Esophagus squamous epithelium (tissue), 4 donors: ENCODE measurements at regions not wholly inside any gene's neighbourhood (a gene's known extent, or its start where the extent isn't known, plus 50 kb on each side); places are given as distances from the start of the nearest gene placed in this dataset.

Experiments used
- POLR2A ChIP-seq, 4 donors: fragments of 450-650 bp; IDR thresholded peaks; one replicate each; pipeline ENCODE4 v1.6.1; 2017; ENCODE audit warnings: antibody characterized with exemption in 4 of 4, mild to moderate bottlenecking in 4 of 4, moderate library complexity in 3 of 4
- TF ChIP-seq, protein P1 (sequence below), 6 experiments: fragments of 450-650 bp in 4 of 6; fragments of 200-600 bp in 2 of 6; sonication (generic) in 2 of 6; IDR thresholded peaks; one replicate each; pipeline ENCODE4 v1.5.1; 2016 to 2019; ENCODE audit warnings: antibody characterized with exemption in 6 of 6, mild to moderate bottlenecking in 4 of 6, moderate library complexity in 4 of 6

DNA sequence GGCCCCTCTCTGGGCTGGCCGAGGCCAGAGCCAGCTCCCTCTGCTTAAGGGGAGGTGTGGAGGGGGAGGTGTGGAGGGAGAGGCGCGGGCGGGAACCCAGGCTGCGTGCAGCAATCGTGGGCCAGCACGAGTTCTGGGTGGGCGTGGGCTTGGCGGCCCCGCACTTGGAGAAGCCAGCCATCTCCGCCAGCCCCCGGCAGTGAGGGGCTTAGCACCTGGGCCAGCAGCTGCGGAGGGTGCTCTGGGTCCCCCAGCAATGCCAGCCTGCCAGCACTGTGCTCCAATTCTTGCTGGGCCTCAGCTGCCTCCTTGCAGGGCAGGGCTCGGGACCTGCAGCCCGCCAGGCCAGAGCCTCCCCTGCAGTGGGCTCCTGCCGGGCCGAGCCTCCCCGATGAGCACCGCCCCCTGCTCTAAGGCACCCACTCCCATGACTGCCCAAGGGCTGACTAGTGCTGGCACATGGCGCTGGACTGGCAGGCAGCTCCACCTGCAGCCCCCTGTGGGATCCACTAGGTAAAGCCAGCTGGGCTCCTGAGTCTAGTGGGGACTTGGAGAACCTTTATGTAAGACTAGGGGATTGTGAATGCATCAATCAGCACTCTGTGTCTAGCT lies 96.7 kb upstream of the OR9G4 start:
- TF ChIP-seq, protein P1, sequence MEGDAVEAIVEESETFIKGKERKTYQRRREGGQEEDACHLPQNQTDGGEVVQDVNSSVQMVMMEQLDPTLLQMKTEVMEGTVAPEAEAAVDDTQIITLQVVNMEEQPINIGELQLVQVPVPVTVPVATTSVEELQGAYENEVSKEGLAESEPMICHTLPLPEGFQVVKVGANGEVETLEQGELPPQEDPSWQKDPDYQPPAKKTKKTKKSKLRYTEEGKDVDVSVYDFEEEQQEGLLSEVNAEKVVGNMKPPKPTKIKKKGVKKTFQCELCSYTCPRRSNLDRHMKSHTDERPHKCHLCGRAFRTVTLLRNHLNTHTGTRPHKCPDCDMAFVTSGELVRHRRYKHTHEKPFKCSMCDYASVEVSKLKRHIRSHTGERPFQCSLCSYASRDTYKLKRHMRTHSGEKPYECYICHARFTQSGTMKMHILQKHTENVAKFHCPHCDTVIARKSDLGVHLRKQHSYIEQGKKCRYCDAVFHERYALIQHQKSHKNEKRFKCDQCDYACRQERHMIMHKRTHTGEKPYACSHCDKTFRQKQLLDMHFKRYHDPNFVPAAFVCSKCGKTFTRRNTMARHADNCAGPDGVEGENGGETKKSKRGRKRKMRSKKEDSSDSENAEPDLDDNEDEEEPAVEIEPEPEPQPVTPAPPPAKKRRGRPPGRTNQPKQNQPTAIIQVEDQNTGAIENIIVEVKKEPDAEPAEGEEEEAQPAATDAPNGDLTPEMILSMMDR (IDR thresholded peaks at IDR 0.05): no peak
- TF ChIP-seq POLR2A (IDR thresholded peaks at IDR 0.05): no peak
